ENCODE measurements at regions not wholly inside any gene's neighbourhood (a gene's known extent, or its start where the extent isn't known, plus 50 kb on each side); places are given as distances from the start of the nearest gene placed in this dataset.

DNA sequence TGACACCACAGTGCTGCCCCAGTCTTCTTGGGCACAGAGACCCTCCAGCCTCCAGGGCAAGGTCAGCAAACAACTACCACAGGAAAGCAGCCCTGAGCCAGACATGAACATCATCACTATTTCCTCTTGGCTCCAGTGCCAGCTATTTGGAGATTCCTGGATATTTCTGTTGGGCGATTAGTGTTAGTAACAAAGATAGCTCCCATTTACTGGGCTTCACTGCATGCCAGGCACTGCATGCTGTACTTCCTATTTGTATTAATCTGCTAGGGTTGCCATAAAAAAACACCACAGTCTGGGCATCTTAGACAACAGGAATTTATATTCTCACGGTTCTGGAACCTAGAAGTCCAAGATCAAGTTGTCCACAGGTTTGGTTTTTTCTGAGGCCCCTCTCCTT is 255.1 kb upstream of the STT3B start:
- Mint-ChIP-seq H3K27ac (ENCODE audit: unreplicated experiment) (no peak overlapping the region), H3K9me3 (ENCODE audit: unreplicated experiment) (no peaks in the 10 kb centered on the region), H3K4me3 (ENCODE audit: unreplicated experiment) (no peak overlapping the region), H3K36me3 (ENCODE audit: unreplicated experiment) (no peaks in the 10 kb centered on the region), H3K4me1 (ENCODE audit: unreplicated experiment) (peaks cover 13% of the 10 kb centered on the region), H3K27me3 (ENCODE audit: unreplicated experiment) (peaks cover 2% of the 10 kb centered on the region)
- no peak for DNase-seq (ENCODE audit: extremely low spot score, unreplicated experiment)
- TF ChIP-seq, protein P1, sequence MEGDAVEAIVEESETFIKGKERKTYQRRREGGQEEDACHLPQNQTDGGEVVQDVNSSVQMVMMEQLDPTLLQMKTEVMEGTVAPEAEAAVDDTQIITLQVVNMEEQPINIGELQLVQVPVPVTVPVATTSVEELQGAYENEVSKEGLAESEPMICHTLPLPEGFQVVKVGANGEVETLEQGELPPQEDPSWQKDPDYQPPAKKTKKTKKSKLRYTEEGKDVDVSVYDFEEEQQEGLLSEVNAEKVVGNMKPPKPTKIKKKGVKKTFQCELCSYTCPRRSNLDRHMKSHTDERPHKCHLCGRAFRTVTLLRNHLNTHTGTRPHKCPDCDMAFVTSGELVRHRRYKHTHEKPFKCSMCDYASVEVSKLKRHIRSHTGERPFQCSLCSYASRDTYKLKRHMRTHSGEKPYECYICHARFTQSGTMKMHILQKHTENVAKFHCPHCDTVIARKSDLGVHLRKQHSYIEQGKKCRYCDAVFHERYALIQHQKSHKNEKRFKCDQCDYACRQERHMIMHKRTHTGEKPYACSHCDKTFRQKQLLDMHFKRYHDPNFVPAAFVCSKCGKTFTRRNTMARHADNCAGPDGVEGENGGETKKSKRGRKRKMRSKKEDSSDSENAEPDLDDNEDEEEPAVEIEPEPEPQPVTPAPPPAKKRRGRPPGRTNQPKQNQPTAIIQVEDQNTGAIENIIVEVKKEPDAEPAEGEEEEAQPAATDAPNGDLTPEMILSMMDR (IDR thresholded peaks at IDR 0.05) = no peak

DNA sequence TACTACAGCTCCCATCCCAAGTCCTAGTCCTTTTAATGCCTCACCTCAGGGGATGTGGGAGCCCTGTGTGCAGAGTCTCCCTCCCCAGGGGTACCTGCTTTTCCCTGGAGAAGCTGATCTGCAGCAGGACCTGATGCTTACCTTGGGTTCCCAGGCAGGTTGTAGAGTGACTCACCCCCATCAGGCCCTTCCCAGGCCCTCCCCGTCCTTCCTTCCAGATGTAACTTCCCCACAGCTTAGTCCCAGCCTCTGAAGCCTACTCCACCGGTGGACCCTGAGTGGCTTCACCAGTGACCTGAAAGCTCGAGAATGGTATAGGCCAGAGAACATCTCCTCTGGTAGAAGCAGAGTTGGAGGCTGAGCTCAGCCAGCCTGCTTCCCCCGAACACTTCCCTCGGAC is 254.2 kb upstream of the STT3B start:
- no peak overlapping the region for H3K27ac Mint-ChIP-seq (ENCODE audit: unreplicated experiment)
- no peak overlapping the region for H3K4me3 Mint-ChIP-seq (ENCODE audit: unreplicated experiment)
- peaks cover 4% of the 10 kb centered on the region for H3K27me3 Mint-ChIP-seq (ENCODE audit: unreplicated experiment)
- no peaks in the 10 kb centered on the region for H3K9me3 Mint-ChIP-seq (ENCODE audit: unreplicated experiment)
- no peak for DNase-seq (ENCODE audit: extremely low spot score, unreplicated experiment)
- H3K4me1 Mint-ChIP-seq (ENCODE audit: unreplicated experiment) = peaks cover 13% of the 10 kb centered on the region
- TF ChIP-seq, protein P1 (IDR thresholded peaks at IDR 0.05) = no peak
- no peaks in the 10 kb centered on the region for H3K36me3 Mint-ChIP-seq (ENCODE audit: unreplicated experiment)

DNA sequence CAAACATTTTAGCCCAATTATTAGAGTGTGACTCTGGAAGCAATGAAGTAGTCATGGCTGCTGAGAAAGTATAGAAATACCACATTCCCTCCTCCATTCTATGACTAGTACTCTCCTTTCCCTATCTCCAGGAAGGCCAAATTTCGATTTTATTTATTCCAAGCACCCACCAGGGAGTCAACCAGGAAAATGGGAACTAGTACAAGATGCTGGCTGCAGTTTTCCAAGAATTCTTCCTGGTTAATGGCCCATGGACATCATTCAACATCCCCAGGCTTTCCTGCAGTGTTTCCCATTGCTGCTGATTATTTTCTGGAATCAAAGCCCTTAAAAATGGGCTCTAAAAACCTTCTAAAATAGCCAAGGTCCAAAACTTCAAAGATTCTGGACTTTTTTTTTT is 247.9 kb upstream of the STT3B start:
- Mint-ChIP-seq H3K9me3 (ENCODE audit: unreplicated experiment) (no peaks in the 10 kb centered on the region), H3K27me3 (ENCODE audit: unreplicated experiment) (peaks cover 5% of the 10 kb centered on the region), H3K36me3 (ENCODE audit: unreplicated experiment) (no peaks in the 10 kb centered on the region), H3K4me1 (ENCODE audit: unreplicated experiment) (peaks cover 14% of the 10 kb centered on the region), H3K4me3 (ENCODE audit: unreplicated experiment) (no peak overlapping the region), H3K27ac (ENCODE audit: unreplicated experiment) (no peak overlapping the region)
- no peak for DNase-seq (ENCODE audit: extremely low spot score, unreplicated experiment)
- TF ChIP-seq, protein P1 (IDR thresholded peaks at IDR 0.05) = no peak

DNA sequence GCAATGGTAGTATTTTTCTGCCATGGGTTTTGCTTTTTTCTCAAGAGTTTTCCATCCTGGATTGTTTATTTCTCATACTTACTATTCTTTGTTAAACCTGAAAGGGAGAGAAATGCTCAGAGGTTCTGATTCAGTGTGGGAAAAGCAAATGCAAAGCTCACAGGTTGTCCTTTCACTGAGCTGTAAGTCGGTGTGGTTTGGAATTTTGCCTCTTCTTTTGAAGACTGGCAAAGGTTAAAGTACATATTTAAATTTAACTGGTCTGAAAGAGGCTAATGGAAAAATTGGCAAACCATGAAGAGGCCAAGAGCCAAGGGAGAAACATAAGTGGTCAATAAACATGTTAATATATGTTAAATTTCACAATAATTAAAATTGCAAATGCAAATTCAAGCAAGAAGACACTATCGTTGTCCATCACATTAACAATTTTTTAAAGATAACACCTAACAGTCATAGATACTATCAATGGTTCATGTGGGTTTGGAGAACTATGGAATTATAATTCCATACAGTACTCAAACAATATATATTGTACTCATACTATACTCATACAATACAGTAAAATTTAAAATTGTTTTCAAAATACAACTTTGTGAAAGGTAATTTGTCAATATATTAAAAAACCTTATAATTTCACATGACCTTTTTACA is 246.8 kb upstream of the STT3B start:
- no peaks in the 10 kb centered on the region for H3K9me3 Mint-ChIP-seq (ENCODE audit: unreplicated experiment)
- H3K27me3 Mint-ChIP-seq (ENCODE audit: unreplicated experiment) = peaks cover 5% of the 10 kb centered on the region
- TF ChIP-seq, protein P1 (IDR thresholded peaks at IDR 0.05) = no peak
- DNase-seq (ENCODE audit: extremely low spot score, unreplicated experiment) = no peak
- H3K4me3 Mint-ChIP-seq (ENCODE audit: unreplicated experiment) = no peak overlapping the region
- peaks cover 17% of the 10 kb centered on the region for H3K4me1 Mint-ChIP-seq (ENCODE audit: unreplicated experiment)
- no peaks in the 10 kb centered on the region for H3K36me3 Mint-ChIP-seq (ENCODE audit: unreplicated experiment)
- no peak overlapping the region for H3K27ac Mint-ChIP-seq (ENCODE audit: unreplicated experiment)

DNA sequence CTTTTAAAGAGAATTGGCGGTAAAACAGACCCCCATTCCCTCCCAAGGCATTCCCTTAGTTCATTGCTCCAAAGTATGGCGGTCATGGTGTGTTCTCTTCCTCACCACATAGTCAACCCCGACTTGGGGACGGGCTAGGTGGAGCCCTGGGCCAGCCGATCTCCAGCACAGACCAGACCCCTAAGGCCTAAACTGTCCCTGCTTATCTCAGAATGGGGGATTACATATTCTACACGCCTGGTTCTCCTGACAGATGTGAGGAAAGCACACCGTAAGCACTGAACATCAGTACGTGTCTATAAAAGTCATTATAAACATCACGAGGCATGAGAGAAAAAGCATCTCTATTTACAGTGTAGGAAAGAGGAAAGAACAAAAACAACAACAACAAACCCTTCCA is 244.5 kb upstream of the STT3B start:
- no peak for DNase-seq (ENCODE audit: extremely low spot score, unreplicated experiment)
- Mint-ChIP-seq H3K27me3 (ENCODE audit: unreplicated experiment) (peaks cover 7% of the 10 kb centered on the region), H3K27ac (ENCODE audit: unreplicated experiment) (no peak overlapping the region), H3K9me3 (ENCODE audit: unreplicated experiment) (no peaks in the 10 kb centered on the region), H3K36me3 (ENCODE audit: unreplicated experiment) (no peaks in the 10 kb centered on the region), H3K4me3 (ENCODE audit: unreplicated experiment) (no peak overlapping the region), H3K4me1 (ENCODE audit: unreplicated experiment) (peaks cover 17% of the 10 kb centered on the region)
- TF ChIP-seq, protein P1 (IDR thresholded peaks at IDR 0.05) = no peak

Measured in osteocyte (in vitro differentiated cells).